ENCODE measurements at regions not wholly inside any gene's neighbourhood (a gene's known extent, or its start where the extent isn't known, plus 50 kb on each side); places are given as distances from the start of the nearest gene placed in this dataset.

GRCh38 chr6:134523903-134524650 is 206.2 kb upstream of the SGK1 start:
- no peak for DNase-seq
- H3K4me3 Mint-ChIP-seq: no peak overlapping the region
- intact Hi-C loops (cut with micrococcal nuclease): loop anchor here (5.0 kb wide), 1 partner anchor 347 kb away; no protein-coding TSS in a partner anchor
- H3K36me3 Mint-ChIP-seq: no peaks in the 10 kb centered on the region
- H3K4me1 Mint-ChIP-seq (ENCODE audit: low read depth): peaks cover 22% of the 10 kb centered on the region
- no peaks in the 10 kb centered on the region for H3K9me3 Mint-ChIP-seq
- H3K27me3 Mint-ChIP-seq: no peaks in the 10 kb centered on the region
- H3K27ac Mint-ChIP-seq: peak overlapping the region; percentile 34
- POLR2A ChIA-PET: interaction anchor here (1.8 kb wide), 1 partner anchor 350 kb away, joined by 3 read pairs; no protein-coding TSS in a partner anchor
- CTCF ChIA-PET: no interaction called here

- H3K27ac Mint-ChIP-seq: no peak overlapping the region
- no peaks in the 10 kb centered on the region for H3K27me3 Mint-ChIP-seq
- H3K9me3 Mint-ChIP-seq: no peaks in the 10 kb centered on the region
- no peak overlapping the region for H3K4me3 Mint-ChIP-seq
- H3K4me1 Mint-ChIP-seq (ENCODE audit: low read depth): peaks cover 28% of the 10 kb centered on the region
- ChIA-PET CTCF (no interaction called here), POLR2A (no interaction called here)
- intact Hi-C loops (cut with micrococcal nuclease): loop anchor here (5.0 kb wide), 1 partner anchor 346 kb away; no protein-coding TSS in a partner anchor
- no peaks in the 10 kb centered on the region for H3K36me3 Mint-ChIP-seq
- no peak for DNase-seq
These were observed 205.1 kb upstream of the SGK1 start for GRCh38 chr6:134523051-134523450.

DNA sequence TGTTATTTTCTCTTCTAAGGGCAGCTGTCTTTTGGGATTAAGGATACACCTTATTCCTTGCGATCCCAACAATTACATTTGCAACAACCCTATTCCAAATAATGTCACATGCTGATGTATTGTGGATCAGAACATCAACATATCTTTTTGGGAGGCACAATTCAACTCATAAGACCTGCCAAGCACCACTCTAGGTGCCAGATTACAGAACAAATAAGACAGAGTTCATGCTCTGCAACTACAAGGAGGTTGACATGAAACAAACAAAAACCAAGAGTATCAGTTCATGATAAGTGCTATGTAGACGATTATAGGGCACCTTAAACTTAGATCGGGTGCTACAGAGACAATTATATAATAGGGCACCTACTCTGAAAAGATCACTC is 203.2 kb upstream of the SGK1 start:
- POLR2A ChIA-PET: no interaction called here
- no peak overlapping the region for H3K27ac Mint-ChIP-seq
- intact Hi-C loops (cut with micrococcal nuclease): loop anchor here (5.0 kb wide), 1 partner anchor 344 kb away; no protein-coding TSS in a partner anchor
- CTCF ChIA-PET: interaction anchor here (0.9 kb wide), 1 partner anchor 419 kb away, joined by 3 read pairs; no protein-coding TSS in a partner anchor
- H3K36me3 Mint-ChIP-seq: no peaks in the 10 kb centered on the region
- no peaks in the 10 kb centered on the region for H3K27me3 Mint-ChIP-seq
- H3K9me3 Mint-ChIP-seq: no peaks in the 10 kb centered on the region
- H3K4me3 Mint-ChIP-seq: no peak overlapping the region
- peaks cover 28% of the 10 kb centered on the region for H3K4me1 Mint-ChIP-seq (ENCODE audit: low read depth)
- no peak for DNase-seq

DNA sequence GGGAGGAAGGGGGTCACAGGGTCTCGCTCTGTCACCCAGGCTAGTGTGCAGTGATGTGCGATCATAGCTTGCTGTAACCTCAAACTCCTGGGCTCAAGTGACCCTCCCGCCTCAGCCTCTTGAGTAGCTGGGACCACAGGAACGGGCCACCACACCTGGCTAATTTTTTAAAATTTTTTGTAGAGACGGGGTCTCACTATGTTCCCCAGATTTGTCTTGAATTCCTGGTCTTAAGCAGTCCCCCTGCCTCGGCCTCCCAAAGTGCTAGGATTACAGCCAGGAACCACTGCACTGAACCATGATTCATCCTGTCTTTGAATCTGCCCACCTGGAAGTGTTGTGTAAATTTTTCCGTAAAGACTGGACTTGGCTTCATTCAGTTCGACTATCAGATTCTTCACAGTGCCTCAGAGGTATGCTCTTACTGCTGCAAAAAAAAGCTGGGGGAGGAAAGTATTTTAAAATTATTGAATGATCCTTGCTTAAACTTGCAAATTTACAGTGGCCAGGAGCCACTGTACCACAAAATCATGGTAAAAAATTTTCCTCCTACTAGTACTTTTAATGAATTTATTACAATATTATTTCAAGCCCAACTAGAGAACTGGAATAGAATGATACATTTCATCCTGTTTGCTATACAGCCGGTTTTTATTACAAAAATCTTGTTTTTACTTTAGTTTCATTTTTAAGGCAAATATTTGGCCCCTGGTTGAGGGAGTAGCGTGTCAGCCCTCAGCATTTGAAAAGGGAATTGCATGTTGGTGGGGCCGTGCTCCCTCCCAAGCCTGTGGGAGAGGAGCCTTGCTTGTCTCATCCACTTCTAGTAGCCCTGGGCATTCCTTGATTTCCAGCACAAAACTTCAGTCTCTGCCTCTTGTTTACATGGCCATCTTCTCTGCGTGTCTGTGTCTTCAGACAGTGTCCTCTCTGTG is 202.5 kb upstream of the SGK1 start:
- Mint-ChIP-seq H3K4me3 (no peak overlapping the region), H3K27ac (no peak overlapping the region), H3K4me1 (ENCODE audit: low read depth) (peaks cover 28% of the 10 kb centered on the region), H3K27me3 (no peaks in the 10 kb centered on the region), H3K9me3 (no peaks in the 10 kb centered on the region), H3K36me3 (no peaks in the 10 kb centered on the region)
- ChIA-PET POLR2A (no interaction called here), CTCF (interaction anchor here (0.9 kb wide), 1 partner anchor 420 kb away, joined by 3 read pairs; no protein-coding TSS in a partner anchor)
- DNase-seq: no peak
- intact Hi-C loops (cut with micrococcal nuclease): loop anchor here (5.0 kb wide), 1 partner anchor 343 kb away; no protein-coding TSS in a partner anchor

DNA sequence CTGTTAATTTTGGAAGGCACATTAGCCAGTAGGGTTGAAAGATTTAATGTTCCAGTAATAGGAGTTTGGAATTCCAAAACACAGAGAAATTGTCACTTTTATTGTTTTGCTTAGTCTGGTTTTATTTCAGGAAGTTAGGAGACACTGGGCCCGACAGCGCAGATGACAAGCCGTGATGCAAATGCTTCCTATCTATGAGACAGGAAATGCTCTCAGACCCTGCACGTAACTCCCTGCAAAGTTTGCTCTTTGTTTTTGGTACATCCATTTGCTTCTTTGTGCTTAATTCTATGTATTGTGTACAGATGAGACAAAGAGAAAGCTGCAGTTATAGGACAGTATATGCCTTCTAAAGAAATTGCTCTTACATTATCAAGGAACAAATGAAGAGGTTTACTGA is 201.6 kb upstream of the SGK1 start:
- no peaks in the 10 kb centered on the region for H3K27me3 Mint-ChIP-seq
- H3K9me3 Mint-ChIP-seq: no peaks in the 10 kb centered on the region
- H3K36me3 Mint-ChIP-seq: no peaks in the 10 kb centered on the region
- no peak overlapping the region for H3K4me3 Mint-ChIP-seq
- H3K27ac Mint-ChIP-seq: peak overlapping the region; percentile 64
- ChIA-PET CTCF (no interaction called here), POLR2A (no interaction called here)
- H3K4me1 Mint-ChIP-seq (ENCODE audit: low read depth): peaks cover 28% of the 10 kb centered on the region
- DNase-seq: peak; percentile 58
- intact Hi-C loops (cut with micrococcal nuclease): loop anchor here (1.0 kb wide), 1 partner anchor 82 kb away; no protein-coding TSS in a partner anchor

GRCh38 chr6:134517868-134518267 is 200.0 kb upstream of the SGK1 start:
- no peak overlapping the region for H3K4me3 Mint-ChIP-seq
- H3K36me3 Mint-ChIP-seq: no peaks in the 10 kb centered on the region
- ChIA-PET CTCF (interaction anchor here (1.5 kb wide), 1 partner anchor 13 kb away, joined by 3 read pairs; no protein-coding TSS in a partner anchor), POLR2A (no interaction called here)
- H3K27me3 Mint-ChIP-seq: no peaks in the 10 kb centered on the region
- H3K27ac Mint-ChIP-seq: no peak overlapping the region
- peaks cover 22% of the 10 kb centered on the region for H3K4me1 Mint-ChIP-seq (ENCODE audit: low read depth)
- DNase-seq: no peak
- intact Hi-C loops (cut with micrococcal nuclease): no loop called here
- H3K9me3 Mint-ChIP-seq: no peaks in the 10 kb centered on the region

- intact Hi-C loops (cut with micrococcal nuclease): no loop called here
- H3K9me3 Mint-ChIP-seq: no peaks in the 10 kb centered on the region
- no peak for DNase-seq
- no peaks in the 10 kb centered on the region for H3K27me3 Mint-ChIP-seq
- H3K27ac Mint-ChIP-seq: no peak overlapping the region
- POLR2A ChIA-PET: no interaction called here
- CTCF ChIA-PET: interaction anchor here (0.9 to 1.5 kb wide), 2 partner anchors 13 to 339 kb away, joined by 3 read pairs; no protein-coding TSS in a partner anchor
- H3K4me3 Mint-ChIP-seq: no peak overlapping the region
- no peaks in the 10 kb centered on the region for H3K36me3 Mint-ChIP-seq
- H3K4me1 Mint-ChIP-seq (ENCODE audit: low read depth): peaks cover 20% of the 10 kb centered on the region
These were observed 199.3 kb upstream of the SGK1 start for GRCh38 chr6:134517145-134517658.

- Mint-ChIP-seq H3K27me3 (no peaks in the 10 kb centered on the region), H3K9me3 (no peaks in the 10 kb centered on the region), H3K4me3 (no peak overlapping the region), H3K36me3 (no peaks in the 10 kb centered on the region), H3K27ac (no peak overlapping the region), H3K4me1 (ENCODE audit: low read depth) (peaks cover 20% of the 10 kb centered on the region)
- ChIA-PET POLR2A (no interaction called here), CTCF (interaction anchor here (0.9 to 1.5 kb wide), 2 partner anchors 12 to 338 kb away, joined by 3 read pairs; no protein-coding TSS in a partner anchor)
- DNase-seq: no peak
- intact Hi-C loops (cut with micrococcal nuclease): no loop called here
These were observed 198.7 kb upstream of the SGK1 start for GRCh38 chr6:134516582-134516981.

DNA sequence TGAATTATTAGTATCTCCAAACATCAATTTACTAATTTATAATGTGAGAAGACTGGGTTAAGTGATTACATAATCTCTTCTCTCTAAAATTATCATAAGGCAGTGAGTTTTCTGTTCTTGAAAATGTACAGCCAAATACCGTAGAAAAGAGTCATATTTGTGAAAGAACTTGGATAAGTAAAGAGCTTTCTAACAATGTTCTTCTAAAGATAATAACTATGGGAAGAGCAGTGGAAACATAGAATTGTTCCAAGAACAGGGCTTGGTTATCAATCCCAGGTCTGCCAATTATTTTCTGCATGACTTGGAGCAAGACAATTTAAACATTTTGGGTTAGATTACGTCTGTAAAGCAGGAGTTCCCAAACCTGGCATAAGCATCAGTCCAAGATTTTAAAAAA is 198.1 kb upstream of the SGK1 start:
- no peaks in the 10 kb centered on the region for H3K36me3 Mint-ChIP-seq
- ChIA-PET POLR2A (no interaction called here), CTCF (no interaction called here)
- H3K27ac Mint-ChIP-seq: no peak overlapping the region
- H3K4me1 Mint-ChIP-seq (ENCODE audit: low read depth): peaks cover 19% of the 10 kb centered on the region
- no peaks in the 10 kb centered on the region for H3K27me3 Mint-ChIP-seq
- intact Hi-C loops (cut with micrococcal nuclease): no loop called here
- no peaks in the 10 kb centered on the region for H3K9me3 Mint-ChIP-seq
- no peak overlapping the region for H3K4me3 Mint-ChIP-seq
- DNase-seq: no peak

GRCh38 chr6:134512981-134513391 is 195.1 kb upstream of the SGK1 start:
- no peak overlapping the region for H3K27ac Mint-ChIP-seq
- intact Hi-C loops (cut with micrococcal nuclease): no loop called here
- no peak overlapping the region for H3K4me3 Mint-ChIP-seq
- no peaks in the 10 kb centered on the region for H3K9me3 Mint-ChIP-seq
- CTCF ChIA-PET: no interaction called here
- no peak for DNase-seq
- no peaks in the 10 kb centered on the region for H3K4me1 Mint-ChIP-seq (ENCODE audit: low read depth)
- H3K27me3 Mint-ChIP-seq: no peaks in the 10 kb centered on the region
- no peaks in the 10 kb centered on the region for H3K36me3 Mint-ChIP-seq
- POLR2A ChIA-PET: no interaction called here

GRCh38 chr6:134511984-134512683 is 194.2 kb upstream of the SGK1 start:
- no peak for DNase-seq
- H3K4me3 Mint-ChIP-seq: no peak overlapping the region
- intact Hi-C loops (cut with micrococcal nuclease): no loop called here
- CTCF ChIA-PET: no interaction called here
- H3K36me3 Mint-ChIP-seq: no peaks in the 10 kb centered on the region
- POLR2A ChIA-PET: no interaction called here
- H3K27ac Mint-ChIP-seq: no peak overlapping the region
- H3K27me3 Mint-ChIP-seq: no peaks in the 10 kb centered on the region
- H3K9me3 Mint-ChIP-seq: no peaks in the 10 kb centered on the region
- H3K4me1 Mint-ChIP-seq (ENCODE audit: low read depth): no peaks in the 10 kb centered on the region

DNA sequence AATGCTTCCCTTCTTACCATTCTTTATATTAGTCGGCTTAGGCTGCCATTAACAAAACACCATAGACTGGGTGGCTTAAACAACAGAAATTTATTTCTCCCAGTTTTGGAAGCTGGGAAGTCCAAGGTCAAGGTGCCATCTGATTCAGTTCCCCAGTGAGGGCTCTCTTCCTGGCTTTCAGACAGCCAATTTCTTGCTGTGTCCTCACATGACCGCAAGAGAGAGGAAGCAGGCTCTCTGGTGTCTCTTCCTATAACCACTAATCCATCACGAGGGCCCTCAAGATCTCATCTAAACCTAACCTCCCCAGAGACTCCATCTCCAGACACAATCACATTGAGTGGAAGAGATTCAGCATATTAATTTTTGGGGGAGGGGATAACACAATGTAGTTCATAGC is 193.0 kb upstream of the SGK1 start:
- Mint-ChIP-seq H3K4me1 (ENCODE audit: low read depth) (no peaks in the 10 kb centered on the region), H3K27me3 (no peaks in the 10 kb centered on the region), H3K36me3 (no peaks in the 10 kb centered on the region), H3K9me3 (no peaks in the 10 kb centered on the region), H3K27ac (no peak overlapping the region), H3K4me3 (no peak overlapping the region)
- POLR2A ChIA-PET: no interaction called here
- CTCF ChIA-PET: no interaction called here
- no peak for DNase-seq
- intact Hi-C loops (cut with micrococcal nuclease): no loop called here
